HG03039 (cell line): ENCODE measurements at regions not wholly inside any gene's neighbourhood (a gene's known extent, or its start where the extent isn't known, plus 50 kb on each side); places are given as distances from the start of the nearest gene placed in this dataset.
"Not testable (repeated sequence)": the region's sequence is repeated elsewhere in the genome, so short reads cannot be mapped to it uniquely, and the experiment has no call there.

ENCODE experiments used
- ATAC-seq: cut with Tn5 transposase; IDR thresholded peaks from one replicate; pipeline ENCODE4 v1.9.1; 2021; ENCODE audit warnings: mild to moderate bottlenecking, moderate library complexity; ENCODE audit not compliant: unreplicated experiment

GRCh38 chr6:76574746-76575145 is 502.3 kb upstream of the IMPG1 start:
- ATAC-seq = no peak

- ATAC-seq = no peak
These were observed 493.5 kb upstream of the IMPG1 start for GRCh38 chr6:76565932-76566331.

- ATAC-seq = not testable (repeated sequence)
These were observed 489.9 kb upstream of the IMPG1 start for GRCh38 chr6:76562371-76562770.

- not testable (repeated sequence) for ATAC-seq
These were observed 488.6 kb upstream of the IMPG1 start for GRCh38 chr6:76560851-76561755.

GRCh38 chr6:76553256-76553655 is 480.8 kb upstream of the IMPG1 start:
- no peak for ATAC-seq

GRCh38 chr6:76552268-76552667 is 479.8 kb upstream of the IMPG1 start:
- ATAC-seq = no peak

GRCh38 chr6:76533661-76534060 is 461.2 kb upstream of the IMPG1 start:
- ATAC-seq = no peak

GRCh38 chr6:76532647-76533046 is 460.2 kb upstream of the IMPG1 start:
- ATAC-seq = no peak

- ATAC-seq = no peak
These were observed 446.0 kb upstream of the IMPG1 start for GRCh38 chr6:76518443-76518842.

GRCh38 chr6:76516924-76517323 is 444.5 kb upstream of the IMPG1 start:
- ATAC-seq = no peak

- ATAC-seq = no peak
These were observed 438.0 kb upstream of the IMPG1 start for GRCh38 chr6:76510489-76510888.

- ATAC-seq = no peak
These were observed 436.9 kb upstream of the IMPG1 start for GRCh38 chr6:76509397-76509796.

GRCh38 chr6:76506808-76507207 is 434.3 kb upstream of the IMPG1 start:
- no peak for ATAC-seq

- ATAC-seq = no peak
These were observed 423.4 kb upstream of the IMPG1 start for GRCh38 chr6:76495909-76496308.

- not testable (repeated sequence) for ATAC-seq
These were observed 418.9 kb upstream of the IMPG1 start for GRCh38 chr6:76491376-76491775.

GRCh38 chr6:76490456-76490855 is 418.0 kb upstream of the IMPG1 start:
- no peak for ATAC-seq

- no peak for ATAC-seq
These were observed 408.6 kb upstream of the IMPG1 start for GRCh38 chr6:76481101-76481500.

GRCh38 chr6:76472858-76473257 is 400.4 kb upstream of the IMPG1 start:
- ATAC-seq = no peak

GRCh38 chr6:76466286-76466685 is 393.8 kb upstream of the IMPG1 start:
- no peak for ATAC-seq

- ATAC-seq = no peak
These were observed 392.9 kb upstream of the IMPG1 start for GRCh38 chr6:76465410-76465809.

GRCh38 chr6:76453270-76453669 is 380.8 kb upstream of the IMPG1 start:
- ATAC-seq = no peak

GRCh38 chr6:76451926-76452709 is 379.7 kb upstream of the IMPG1 start:
- ATAC-seq = no peak
